DND-41 (cell line): ENCODE measurements at regions not wholly inside any gene's neighbourhood (a gene's known extent, or its start where the extent isn't known, plus 50 kb on each side); places are given as distances from the start of the nearest gene placed in this dataset.

Source experiments
- ATAC-seq: fragments of 200-7000 bp; cut with Tn5 transposase; 3 replicates; pipeline ENCODE4 v1.9.1; 2021; ENCODE audit warnings: low read depth; ENCODE audit not compliant: insufficient read depth
- DNase-seq: peaks from one replicate; pipeline ENCODE4 v3.0.0-alpha.2; 2020
- H2AFZ ChIP-seq: 2 replicates; pipeline ENCODE4 v1.6.0; 2012; ENCODE audit warnings: low read depth, low read length
- H3K27ac ChIP-seq: 2 replicates; pipeline ENCODE4 v1.5.1; 2012; ENCODE audit warnings: low read length, inconsistent platforms
- H3K27me3 ChIP-seq: fragments of 200-600 bp; sonication (generic); 2 replicates; pipeline ENCODE4 v1.6.0; 2012; ENCODE audit warnings: low read length, mild to moderate bottlenecking, inconsistent platforms; ENCODE audit not compliant: insufficient read depth, poor library complexity
- H3K36me3 ChIP-seq: 2 replicates; pipeline ENCODE4 v1.5.1; 2012; ENCODE audit warnings: low read length, inconsistent platforms; ENCODE audit not compliant: insufficient read depth
- H3K4me1 ChIP-seq: 2 replicates; pipeline ENCODE4 v1.5.1; 2012; ENCODE audit warnings: mild to moderate bottlenecking, low read length; ENCODE audit not compliant: insufficient read depth
- H3K4me2 ChIP-seq: 2 replicates; pipeline ENCODE4 v1.6.0; 2012; ENCODE audit warnings: mild to moderate bottlenecking, moderate library complexity, low read length, inconsistent platforms; ENCODE audit not compliant: insufficient read depth
- H3K4me3 ChIP-seq, 2 experiments: fragments of 200-600 bp in 1 of 2; shearing (Covaris generic) in 1 of 2; 2 replicates each; pipeline ENCODE4 v1.5.1; 2012 to 2016; ENCODE audit warnings: inconsistent platforms in 2 of 2, low read length in 2 of 2, mild to moderate bottlenecking in 2 of 2, low read depth in 1 of 2, moderate library complexity in 1 of 2
- H3K79me2 ChIP-seq: 2 replicates; pipeline ENCODE4 v1.6.0; 2012; ENCODE audit warnings: low read length, inconsistent platforms; ENCODE audit not compliant: insufficient read depth
- H3K9ac ChIP-seq: 2 replicates; pipeline ENCODE4 v1.6.0; 2012; ENCODE audit warnings: low read depth, mild to moderate bottlenecking, inconsistent platforms, low read length, moderate library complexity
- H3K9me3 ChIP-seq: 2 replicates; pipeline ENCODE4 v1.5.1; 2012; ENCODE audit warnings: low read length, moderate library complexity, mild to moderate bottlenecking, inconsistent platforms; ENCODE audit not compliant: insufficient read depth, severe bottlenecking
- H4K20me1 ChIP-seq: 2 replicates; pipeline ENCODE4 v1.6.0; 2012; ENCODE audit warnings: low read length; ENCODE audit not compliant: insufficient read depth
- CTCF ChIP-seq: IDR thresholded peaks from 2 replicates; pipeline ENCODE4 v1.5.1; 2012; ENCODE audit warnings: borderline replicate concordance, low read length, moderate library complexity, mild to moderate bottlenecking; ENCODE audit not compliant: poor library complexity, severe bottlenecking; ENCODE audit errors: extremely low read depth
- EZH2 ChIP-seq: IDR thresholded peaks from 3 replicates; pipeline ENCODE4 v1.6.1; 2012; ENCODE audit warnings: borderline replicate concordance, low read depth, mild to moderate bottlenecking, moderate library complexity, low read length, inconsistent platforms; ENCODE audit not compliant: severe bottlenecking

GRCh38 chr5:92378966-92379611 lies 996.0 kb upstream of the ARRDC3 start:
- no peaks in the 10 kb centered on the region for H4K20me1 ChIP-seq
- H3K9me3 ChIP-seq, result no peaks in the 10 kb centered on the region
- H3K4me1 ChIP-seq, result no peaks in the 10 kb centered on the region
- H3K27ac ChIP-seq, result no peak overlapping the region
- no peaks in the 10 kb centered on the region for H3K79me2 ChIP-seq
- H2AFZ ChIP-seq, result no peak overlapping the region
- H3K36me3 ChIP-seq, result no peaks in the 10 kb centered on the region
- no peak overlapping the region for H3K4me3 ChIP-seq
- no peak overlapping the region for H3K4me2 ChIP-seq
- TF ChIP-seq CTCF, result no peak
- TF ChIP-seq EZH2, result no peak
- H3K9ac ChIP-seq, result no peak overlapping the region
- ATAC-seq (no peak), DNase-seq (no peak)
- H3K27me3 ChIP-seq, result no peaks in the 10 kb centered on the region

- Histone ChIP-seq H3K36me3 (no peaks in the 10 kb centered on the region), H3K4me2 (no peak overlapping the region), H3K4me1 (no peaks in the 10 kb centered on the region), H3K79me2 (no peaks in the 10 kb centered on the region), H3K27me3 (no peaks in the 10 kb centered on the region), H3K27ac (no peak overlapping the region), H3K9me3 (no peaks in the 10 kb centered on the region), H3K4me3 (no peak overlapping the region), H2AFZ (no peak overlapping the region), H3K9ac (no peak overlapping the region), H4K20me1 (no peaks in the 10 kb centered on the region)
- ATAC-seq (no peak), DNase-seq (no peak)
- no peak for TF ChIP-seq EZH2
- no peak for TF ChIP-seq CTCF
These were observed 991.7 kb upstream of the ARRDC3 start for GRCh38 chr5:92374859-92375258.

- DNase-seq, result no peak
- Histone ChIP-seq H2AFZ (no peak overlapping the region), H3K4me3 (no peak overlapping the region), H3K4me1 (no peaks in the 10 kb centered on the region), H3K27ac (no peak overlapping the region), H3K36me3 (no peaks in the 10 kb centered on the region), H3K4me2 (no peak overlapping the region), H3K79me2 (no peaks in the 10 kb centered on the region), H3K9ac (no peak overlapping the region), H3K27me3 (no peaks in the 10 kb centered on the region), H3K9me3 (no peaks in the 10 kb centered on the region), H4K20me1 (no peaks in the 10 kb centered on the region)
- TF ChIP-seq EZH2 (no peak), CTCF (no peak)
- no peak for ATAC-seq
These were observed 989.6 kb upstream of the ARRDC3 start for GRCh38 chr5:92372766-92373165.

GRCh38 chr5:92371889-92372235 lies 988.7 kb upstream of the ARRDC3 start:
- Histone ChIP-seq H3K27ac (no peak overlapping the region), H3K4me1 (no peaks in the 10 kb centered on the region), H3K9me3 (no peaks in the 10 kb centered on the region), H3K36me3 (no peaks in the 10 kb centered on the region), H3K27me3 (no peaks in the 10 kb centered on the region), H3K4me2 (no peak overlapping the region), H3K79me2 (no peaks in the 10 kb centered on the region), H4K20me1 (no peaks in the 10 kb centered on the region), H3K4me3 (no peak overlapping the region), H3K9ac (no peak overlapping the region), H2AFZ (no peak overlapping the region)
- TF ChIP-seq CTCF (no peak), EZH2 (no peak)
- ATAC-seq, result no peak
- no peak for DNase-seq
